ENCODE measurements at regions not wholly inside any gene's neighbourhood (a gene's known extent, or its start where the extent isn't known, plus 50 kb on each side); places are given as distances from the start of the nearest gene placed in this dataset.

DNA sequence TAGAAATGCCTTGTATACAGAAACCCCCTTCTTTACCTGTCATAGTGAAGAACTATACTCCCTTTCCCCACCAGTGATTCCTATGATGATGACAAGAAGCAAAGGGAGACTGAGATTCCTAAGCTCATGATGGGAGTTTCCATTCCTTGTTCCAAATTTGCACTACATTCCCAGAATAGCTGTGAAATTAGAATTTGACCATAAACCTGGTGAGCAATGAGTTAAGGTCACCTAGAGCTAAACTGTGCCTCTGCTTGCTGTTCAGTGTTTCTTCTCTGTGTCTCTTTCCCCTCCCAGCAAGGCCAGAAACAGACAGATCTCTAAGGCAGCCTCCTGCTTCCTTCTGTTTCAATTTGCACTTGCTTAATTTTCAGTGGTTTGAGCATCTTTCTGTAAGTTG is 332.1 kb downstream of the PIK3R1 start:
- Histone ChIP-seq H3K4me1 (ENCODE audit: insufficient read depth, low read length) (no peaks in the 10 kb centered on the region), H4K20me1 (ENCODE audit: insufficient read depth, low read length) (no peaks in the 10 kb centered on the region), H3K27ac (ENCODE audit: extremely low read length, insufficient read depth, low read length) (no peak overlapping the region), H3K4me3 (replicated peaks in 1 of 3; ENCODE audit: insufficient read depth in 1 of 3, low read depth in 2 of 3, low read length in 3 of 3) (no peak overlapping the region), H3K36me3 (replicated peaks in 1 of 2; ENCODE audit: control insufficient read depth in 1 of 2, insufficient read depth in 2 of 2, low read length in 2 of 2) (no peaks in the 10 kb centered on the region), H3K4me2 (ENCODE audit: low read depth, low read length) (no peak overlapping the region), H3K9ac (ENCODE audit: insufficient read depth, low read depth, low read length) (no peak overlapping the region), H2AFZ (ENCODE audit: low read length) (no peak overlapping the region), H3K9me3 (ENCODE audit: low read length) (no peaks in the 10 kb centered on the region), H3K79me2 (ENCODE audit: insufficient read depth, low read length) (no peaks in the 10 kb centered on the region), H3K27me3 (ENCODE audit: control insufficient read depth in 1 of 2, insufficient read depth in 2 of 2, low read length in 2 of 2) (peaks cover 0 to 7% of the 10 kb centered on the region in 2 experiments; a peak in 1 of 5 replicates)
- FAIRE-seq, result no peak
- CTCF ChIA-PET (ENCODE audit: low intra/inter-chr PET ratio, low total read pairs), result no interaction called here
- in situ Hi-C loops (cut with HindIII; ENCODE audit: extremely low pct_ligation_motif_present, low pct_unique_long_range_greater_than_20kb), result no loop called here
- no peak for ATAC-seq
- no TSS peak for BruUV-seq (replicated peaks)
- intact Hi-C loops (cut with micrococcal nuclease; ENCODE audit: unreplicated experiment), result no loop called here
- POLR2A ChIA-PET, result no interaction called here
- DNase-seq (ENCODE audit: low spot score), result no peak
- TF ChIP-seq ZNF569 (CRISPR knock-in tag; IDR thresholded peaks at IDR 0.05; ENCODE audit: borderline replicate concordance) (no peak), ZNF607 (CRISPR knock-in tag; IDR thresholded peaks at IDR 0.05; ENCODE audit: borderline replicate concordance) (no peak), KLF13 (CRISPR knock-in tag; IDR thresholded peaks at IDR 0.05) (no peak), CBFB (CRISPR knock-in tag; IDR thresholded peaks at IDR 0.05) (no peak), ZNF562 (CRISPR knock-in tag; IDR thresholded peaks at IDR 0.05; ENCODE audit: borderline replicate concordance) (no peak), DRAP1 (CRISPR knock-in tag; IDR thresholded peaks at IDR 0.05) (no peak), ZNF225 (CRISPR knock-in tag; IDR thresholded peaks at IDR 0.05) (no peak), PAWR (CRISPR knock-in tag; IDR thresholded peaks at IDR 0.05; ENCODE audit: borderline replicate concordance) (no peak), HNF1A (IDR thresholded peaks at IDR 0.05; ENCODE audit: low read depth) (no peak), HNF1A (CRISPR knock-in tag; IDR thresholded peaks at IDR 0.05; ENCODE audit: borderline replicate concordance) (no peak), ZNF780A (CRISPR knock-in tag; IDR thresholded peaks at IDR 0.05) (no peak)
- TF ChIP-seq, protein P1, sequence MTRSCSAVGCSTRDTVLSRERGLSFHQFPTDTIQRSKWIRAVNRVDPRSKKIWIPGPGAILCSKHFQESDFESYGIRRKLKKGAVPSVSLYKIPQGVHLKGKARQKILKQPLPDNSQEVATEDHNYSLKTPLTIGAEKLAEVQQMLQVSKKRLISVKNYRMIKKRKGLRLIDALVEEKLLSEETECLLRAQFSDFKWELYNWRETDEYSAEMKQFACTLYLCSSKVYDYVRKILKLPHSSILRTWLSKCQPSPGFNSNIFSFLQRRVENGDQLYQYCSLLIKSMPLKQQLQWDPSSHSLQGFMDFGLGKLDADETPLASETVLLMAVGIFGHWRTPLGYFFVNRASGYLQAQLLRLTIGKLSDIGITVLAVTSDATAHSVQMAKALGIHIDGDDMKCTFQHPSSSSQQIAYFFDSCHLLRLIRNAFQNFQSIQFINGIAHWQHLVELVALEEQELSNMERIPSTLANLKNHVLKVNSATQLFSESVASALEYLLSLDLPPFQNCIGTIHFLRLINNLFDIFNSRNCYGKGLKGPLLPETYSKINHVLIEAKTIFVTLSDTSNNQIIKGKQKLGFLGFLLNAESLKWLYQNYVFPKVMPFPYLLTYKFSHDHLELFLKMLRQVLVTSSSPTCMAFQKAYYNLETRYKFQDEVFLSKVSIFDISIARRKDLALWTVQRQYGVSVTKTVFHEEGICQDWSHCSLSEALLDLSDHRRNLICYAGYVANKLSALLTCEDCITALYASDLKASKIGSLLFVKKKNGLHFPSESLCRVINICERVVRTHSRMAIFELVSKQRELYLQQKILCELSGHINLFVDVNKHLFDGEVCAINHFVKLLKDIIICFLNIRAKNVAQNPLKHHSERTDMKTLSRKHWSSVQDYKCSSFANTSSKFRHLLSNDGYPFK (CRISPR knock-in tag; IDR thresholded peaks at IDR 0.05; ENCODE audit: borderline replicate concordance), result no peak
- TF ChIP-seq, protein P2, sequence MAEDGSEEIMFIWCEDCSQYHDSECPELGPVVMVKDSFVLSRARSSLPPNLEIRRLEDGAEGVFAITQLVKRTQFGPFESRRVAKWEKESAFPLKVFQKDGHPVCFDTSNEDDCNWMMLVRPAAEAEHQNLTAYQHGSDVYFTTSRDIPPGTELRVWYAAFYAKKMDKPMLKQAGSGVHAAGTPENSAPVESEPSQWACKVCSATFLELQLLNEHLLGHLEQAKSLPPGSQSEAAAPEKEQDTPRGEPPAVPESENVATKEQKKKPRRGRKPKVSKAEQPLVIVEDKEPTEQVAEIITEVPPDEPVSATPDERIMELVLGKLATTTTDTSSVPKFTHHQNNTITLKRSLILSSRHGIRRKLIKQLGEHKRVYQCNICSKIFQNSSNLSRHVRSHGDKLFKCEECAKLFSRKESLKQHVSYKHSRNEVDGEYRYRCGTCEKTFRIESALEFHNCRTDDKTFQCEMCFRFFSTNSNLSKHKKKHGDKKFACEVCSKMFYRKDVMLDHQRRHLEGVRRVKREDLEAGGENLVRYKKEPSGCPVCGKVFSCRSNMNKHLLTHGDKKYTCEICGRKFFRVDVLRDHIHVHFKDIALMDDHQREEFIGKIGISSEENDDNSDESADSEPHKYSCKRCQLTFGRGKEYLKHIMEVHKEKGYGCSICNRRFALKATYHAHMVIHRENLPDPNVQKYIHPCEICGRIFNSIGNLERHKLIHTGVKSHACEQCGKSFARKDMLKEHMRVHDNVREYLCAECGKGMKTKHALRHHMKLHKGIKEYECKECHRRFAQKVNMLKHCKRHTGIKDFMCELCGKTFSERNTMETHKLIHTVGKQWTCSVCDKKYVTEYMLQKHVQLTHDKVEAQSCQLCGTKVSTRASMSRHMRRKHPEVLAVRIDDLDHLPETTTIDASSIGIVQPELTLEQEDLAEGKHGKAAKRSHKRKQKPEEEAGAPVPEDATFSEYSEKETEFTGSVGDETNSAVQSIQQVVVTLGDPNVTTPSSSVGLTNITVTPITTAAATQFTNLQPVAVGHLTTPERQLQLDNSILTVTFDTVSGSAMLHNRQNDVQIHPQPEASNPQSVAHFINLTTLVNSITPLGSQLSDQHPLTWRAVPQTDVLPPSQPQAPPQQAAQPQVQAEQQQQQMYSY (CRISPR knock-in tag; IDR thresholded peaks at IDR 0.05), result no peak

All from HepG2 (cell line).